Astrocyte (in vitro differentiated cells and primary cell): ENCODE measurements at regions not wholly inside any gene's neighbourhood (a gene's known extent, or its start where the extent isn't known, plus 50 kb on each side); places are given as distances from the start of the nearest gene placed in this dataset.

Experiments used
- CTCF ChIP-seq: IDR thresholded peaks from 2 replicates; pipeline ENCODE4 v1.5.1; 2011; ENCODE audit warnings: low read depth, mild to moderate bottlenecking, inconsistent platforms, low read length, moderate library complexity; ENCODE audit not compliant: insufficient read depth
- EZH2 ChIP-seq: IDR thresholded peaks from 2 replicates; pipeline ENCODE4 v1.6.1; 2012; ENCODE audit warnings: mild to moderate bottlenecking, low read length, inconsistent platforms; ENCODE audit not compliant: insufficient read depth

- TF ChIP-seq CTCF, result no peak
- TF ChIP-seq EZH2, result no peak
Observed at GRCh38 chr2:162919111-162919510, 80.5 kb upstream of the KCNH7 start.
